ENCODE measurements at regions not wholly inside any gene's neighbourhood (a gene's known extent, or its start where the extent isn't known, plus 50 kb on each side); places are given as distances from the start of the nearest gene placed in this dataset.
"Not testable (repeated sequence)": the region's sequence is repeated elsewhere in the genome, so short reads cannot be mapped to it uniquely, and the experiment has no call there.

- Mint-ChIP-seq H3K4me1 (no peaks in the 10 kb centered on the region), H3K4me3 (no peak overlapping the region), H3K36me3 (ENCODE audit: low read depth) (no peaks in the 10 kb centered on the region), H3K9me3 (peaks cover 41% of the 10 kb centered on the region), H3K27me3 (ENCODE audit: low read depth) (peaks cover 10% of the 10 kb centered on the region), H3K27ac (no peak overlapping the region)
- no peak for TF ChIP-seq CTCF (IDR thresholded peaks at IDR 0.05; ENCODE audit: unreplicated experiment in 3 of 3)
Observed at GRCh38 chr22:47351836-47352579, 589.6 kb downstream of the TBC1D22A start.

- peaks cover 31% of the 10 kb centered on the region for H3K9me3 Mint-ChIP-seq
- not testable (repeated sequence) for H3K27me3 Mint-ChIP-seq (ENCODE audit: low read depth); H3K36me3 Mint-ChIP-seq (ENCODE audit: low read depth); H3K4me3 Mint-ChIP-seq; H3K4me1 Mint-ChIP-seq; H3K27ac Mint-ChIP-seq
Observed at GRCh38 chr22:47346287-47346686, 583.8 kb downstream of the TBC1D22A start.

GRCh38 chr22:47345025-47345424, 582.6 kb downstream of the TBC1D22A start:
- H3K4me1 Mint-ChIP-seq: no peaks in the 10 kb centered on the region
- no peak overlapping the region for H3K27ac Mint-ChIP-seq
- H3K27me3 Mint-ChIP-seq (ENCODE audit: low read depth): peaks cover 7% of the 10 kb centered on the region
- H3K9me3 Mint-ChIP-seq: peaks cover 31% of the 10 kb centered on the region
- H3K4me3 Mint-ChIP-seq: no peak overlapping the region
- no peaks in the 10 kb centered on the region for H3K36me3 Mint-ChIP-seq (ENCODE audit: low read depth)
- no peak for TF ChIP-seq CTCF (IDR thresholded peaks at IDR 0.05; ENCODE audit: unreplicated experiment in 3 of 3)

- H3K27ac Mint-ChIP-seq: no peak overlapping the region
- no peak for TF ChIP-seq CTCF (IDR thresholded peaks at IDR 0.05; ENCODE audit: unreplicated experiment in 3 of 3)
- peaks cover 32% of the 10 kb centered on the region for H3K9me3 Mint-ChIP-seq
- peaks cover 13% of the 10 kb centered on the region for H3K27me3 Mint-ChIP-seq (ENCODE audit: low read depth)
- no peaks in the 10 kb centered on the region for H3K36me3 Mint-ChIP-seq (ENCODE audit: low read depth)
- H3K4me1 Mint-ChIP-seq: no peaks in the 10 kb centered on the region
- no peak overlapping the region for H3K4me3 Mint-ChIP-seq
Observed at GRCh38 chr22:47344414-47344813, 582.0 kb downstream of the TBC1D22A start.

- Mint-ChIP-seq H3K4me3 (no peak overlapping the region), H3K9me3 (peaks cover 35% of the 10 kb centered on the region), H3K27me3 (ENCODE audit: low read depth) (peaks cover 14% of the 10 kb centered on the region), H3K4me1 (no peaks in the 10 kb centered on the region), H3K36me3 (ENCODE audit: low read depth) (no peaks in the 10 kb centered on the region), H3K27ac (no peak overlapping the region)
- TF ChIP-seq CTCF (IDR thresholded peaks at IDR 0.05; ENCODE audit: unreplicated experiment in 3 of 3): no peak
Observed at GRCh38 chr22:47343611-47344010, 581.2 kb downstream of the TBC1D22A start.

GRCh38 chr22:47342446-47342845, 580.0 kb downstream of the TBC1D22A start:
- Mint-ChIP-seq H3K27me3 (ENCODE audit: low read depth) (peaks cover 17% of the 10 kb centered on the region), H3K36me3 (ENCODE audit: low read depth) (no peaks in the 10 kb centered on the region), H3K27ac (no peak overlapping the region), H3K4me3 (no peak overlapping the region), H3K4me1 (no peaks in the 10 kb centered on the region), H3K9me3 (peaks cover 40% of the 10 kb centered on the region)
- no peak for TF ChIP-seq CTCF (IDR thresholded peaks at IDR 0.05; ENCODE audit: unreplicated experiment in 3 of 3)

Data from nephron (organoid).